OCI-LY7 (cell line): ENCODE measurements at regions not wholly inside any gene's neighbourhood (a gene's known extent, or its start where the extent isn't known, plus 50 kb on each side); places are given as distances from the start of the nearest gene placed in this dataset.

Experiments used
- CTCF ChIP-seq: fragments of 200-600 bp; sonication (generic); conservative IDR thresholded peaks from 2 replicates; pipeline ENCODE4 v1.5.1; 2014; ENCODE audit warnings: mild to moderate bottlenecking, antibody characterized with exemption, low read length, moderate library complexity, mixed read lengths
- EZH2phosphoT487 ChIP-seq: fragments of 200-600 bp; sonication (generic); IDR thresholded peaks from 2 replicates; pipeline ENCODE4 v1.6.1; 2018; ENCODE audit warnings: low read depth, borderline replicate concordance, mild to moderate bottlenecking, mixed run types, antibody characterized with exemption, low read length, moderate library complexity, mixed read lengths

DNA sequence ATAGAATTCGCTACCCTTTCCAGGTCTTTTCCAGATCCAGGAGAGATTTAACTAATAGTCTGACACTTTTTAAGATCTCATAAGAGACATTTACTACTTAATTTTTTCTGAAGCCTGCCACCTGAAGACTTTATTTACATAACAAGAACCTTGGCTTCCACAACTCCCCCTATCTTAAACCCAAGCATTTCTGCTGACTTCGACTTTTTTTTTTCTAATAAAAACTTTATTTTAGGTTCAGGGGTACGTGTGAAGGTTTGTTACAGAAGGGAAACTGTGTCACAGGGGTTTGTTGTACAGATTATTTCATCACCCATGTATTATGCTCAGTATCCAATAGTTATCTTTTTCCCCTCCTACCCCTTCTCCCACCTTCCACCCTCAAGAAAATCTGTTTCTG is 64.9 kb upstream of the OR14J1 start:
- no peak for TF ChIP-seq CTCF
- no peak for TF ChIP-seq EZH2phosphoT487
